Type B pancreatic cell (in vitro differentiated cells): ENCODE measurements at regions not wholly inside any gene's neighbourhood (a gene's known extent, or its start where the extent isn't known, plus 50 kb on each side); places are given as distances from the start of the nearest gene placed in this dataset.

Source experiments
- DNase-seq: peaks from one replicate; pipeline ENCODE4 v3.0.0; 2021; ENCODE audit warnings: mixed read lengths; ENCODE audit not compliant: unreplicated experiment; ENCODE audit errors: extremely low spot score
- H3K27ac Mint-ChIP-seq: 2 replicates; pipeline ENCODE4 v1.8.0; 2021; ENCODE audit warnings: mild to moderate bottlenecking, mixed read lengths
- H3K27me3 Mint-ChIP-seq: 2 replicates; pipeline ENCODE4 v1.8.0; 2021; ENCODE audit warnings: mixed read lengths
- H3K36me3 Mint-ChIP-seq: 2 replicates; pipeline ENCODE4 v1.8.0; 2021; ENCODE audit warnings: mixed read lengths
- H3K4me1 Mint-ChIP-seq: one replicate; pipeline ENCODE4 v1.8.0; 2021; ENCODE audit warnings: mixed read lengths; ENCODE audit not compliant: unreplicated experiment
- H3K4me3 Mint-ChIP-seq: 2 replicates; pipeline ENCODE4 v1.8.0; 2021; ENCODE audit warnings: mild to moderate bottlenecking, mixed read lengths
- H3K9me3 Mint-ChIP-seq: 2 replicates; pipeline ENCODE4 v1.8.0; 2021; ENCODE audit warnings: mixed read lengths
- TF ChIP-seq, protein P1 (sequence below): fragments of 200-600 bp; sonication (generic); conservative IDR thresholded peaks from 2 replicates; pipeline ENCODE4 v1.5.0; 2021; ENCODE audit warnings: antibody characterized with exemption, mild to moderate bottlenecking

DNA sequence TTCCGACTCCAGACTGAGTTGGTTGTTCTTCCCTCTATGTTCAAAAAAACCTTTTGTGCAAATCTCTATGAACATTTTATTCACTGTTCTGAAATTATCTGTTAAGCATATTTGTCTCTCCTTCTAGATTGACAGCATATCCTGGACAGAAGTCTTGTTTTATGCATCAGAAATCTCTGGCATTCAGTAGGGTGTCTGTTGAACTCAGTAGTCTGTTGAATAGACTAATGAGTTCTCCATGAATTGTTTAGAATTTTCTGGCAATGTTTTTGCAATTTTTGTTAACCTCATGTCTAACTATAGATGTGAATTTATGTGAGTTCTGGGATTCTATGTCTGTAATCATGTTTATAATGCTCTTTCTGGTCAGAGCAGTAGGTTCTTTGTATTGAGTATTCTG lies 222.5 kb upstream of the KCNMB2 start:
- no peak for DNase-seq
- peaks cover 11% of the 10 kb centered on the region for H3K9me3 Mint-ChIP-seq

DNA sequence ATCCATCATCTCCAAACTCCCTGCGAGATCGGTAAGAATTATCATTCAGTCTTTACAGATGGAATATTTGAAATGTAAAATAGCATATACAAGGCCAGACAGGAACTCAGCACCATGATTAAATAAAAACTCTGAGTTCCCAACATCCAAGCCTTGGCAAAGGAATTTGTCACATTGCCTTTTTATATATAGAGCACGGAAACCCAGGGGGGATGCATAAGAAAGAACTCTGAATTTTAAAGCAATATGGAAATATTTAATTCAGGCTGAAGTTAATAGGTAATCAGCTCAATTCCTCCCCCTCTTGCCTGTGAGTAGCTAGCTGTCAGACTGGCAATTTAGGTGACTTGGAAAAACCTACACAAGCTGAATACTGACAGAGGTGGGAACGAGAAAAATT lies 217.9 kb upstream of the KCNMB2 start:
- Mint-ChIP-seq H3K27me3 (peaks cover 4% of the 10 kb centered on the region), H3K9me3 (peaks cover 10% of the 10 kb centered on the region), H3K4me1 (peaks cover 30% of the 10 kb centered on the region), H3K4me3 (no peak overlapping the region), H3K36me3 (peaks cover 4% of the 10 kb centered on the region), H3K27ac (no peak overlapping the region)
- no peak for DNase-seq
- TF ChIP-seq, protein P1, sequence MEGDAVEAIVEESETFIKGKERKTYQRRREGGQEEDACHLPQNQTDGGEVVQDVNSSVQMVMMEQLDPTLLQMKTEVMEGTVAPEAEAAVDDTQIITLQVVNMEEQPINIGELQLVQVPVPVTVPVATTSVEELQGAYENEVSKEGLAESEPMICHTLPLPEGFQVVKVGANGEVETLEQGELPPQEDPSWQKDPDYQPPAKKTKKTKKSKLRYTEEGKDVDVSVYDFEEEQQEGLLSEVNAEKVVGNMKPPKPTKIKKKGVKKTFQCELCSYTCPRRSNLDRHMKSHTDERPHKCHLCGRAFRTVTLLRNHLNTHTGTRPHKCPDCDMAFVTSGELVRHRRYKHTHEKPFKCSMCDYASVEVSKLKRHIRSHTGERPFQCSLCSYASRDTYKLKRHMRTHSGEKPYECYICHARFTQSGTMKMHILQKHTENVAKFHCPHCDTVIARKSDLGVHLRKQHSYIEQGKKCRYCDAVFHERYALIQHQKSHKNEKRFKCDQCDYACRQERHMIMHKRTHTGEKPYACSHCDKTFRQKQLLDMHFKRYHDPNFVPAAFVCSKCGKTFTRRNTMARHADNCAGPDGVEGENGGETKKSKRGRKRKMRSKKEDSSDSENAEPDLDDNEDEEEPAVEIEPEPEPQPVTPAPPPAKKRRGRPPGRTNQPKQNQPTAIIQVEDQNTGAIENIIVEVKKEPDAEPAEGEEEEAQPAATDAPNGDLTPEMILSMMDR: no peak

More for the DNA sequence above, 222.5 kb upstream of the KCNMB2 start:
- Mint-ChIP-seq H3K4me3 (no peak overlapping the region), H3K4me1 (peaks cover 2% of the 10 kb centered on the region), H3K27ac (no peak overlapping the region), H3K27me3 (peaks cover 4% of the 10 kb centered on the region), H3K36me3 (peaks cover 4% of the 10 kb centered on the region)
- TF ChIP-seq, protein P1: no peak

DNA sequence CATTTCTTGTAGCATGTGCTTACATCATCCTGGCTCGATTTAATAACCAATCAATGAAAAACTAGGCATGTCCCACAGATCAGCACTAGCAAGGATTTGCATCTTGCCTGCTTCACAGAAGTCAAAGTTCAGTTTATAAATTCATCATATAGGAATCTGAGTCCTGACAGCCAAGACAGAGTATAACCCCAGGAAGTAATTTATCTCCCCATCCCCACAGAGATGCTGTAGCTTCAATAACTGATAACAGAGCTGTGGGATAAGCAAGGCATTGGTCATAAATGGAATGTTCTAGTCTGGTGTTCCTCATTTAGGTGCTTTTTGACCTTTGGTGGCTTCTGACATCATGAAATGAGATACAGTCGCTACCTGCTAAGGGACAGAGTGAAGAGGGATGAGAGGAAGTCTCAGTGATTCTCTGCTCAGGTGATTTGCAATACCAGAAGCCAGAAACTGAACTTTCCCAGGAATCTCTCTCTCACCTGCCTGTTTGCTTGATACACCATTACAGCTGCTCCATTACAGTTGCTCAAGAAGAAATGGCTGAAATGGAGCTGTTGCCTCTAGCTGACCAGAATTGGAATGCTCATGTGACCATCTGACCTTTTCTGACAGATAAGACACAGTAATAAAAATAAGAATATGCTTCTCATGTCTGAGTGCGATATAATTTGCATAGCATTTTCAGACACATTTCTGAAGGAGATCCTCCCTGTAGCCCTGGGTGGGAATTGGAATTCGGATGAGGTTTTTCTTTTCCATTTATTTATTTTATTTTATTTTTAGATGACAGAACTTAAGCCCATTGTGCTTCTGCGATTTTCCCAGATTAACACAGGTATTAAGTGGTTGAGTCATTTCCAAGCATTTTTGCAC lies 217.1 kb upstream of the KCNMB2 start:
- Mint-ChIP-seq H3K36me3 (no peaks in the 10 kb centered on the region), H3K9me3 (peaks cover 3% of the 10 kb centered on the region), H3K27ac (no peak overlapping the region), H3K4me1 (peaks cover 30% of the 10 kb centered on the region), H3K4me3 (no peak overlapping the region), H3K27me3 (no peaks in the 10 kb centered on the region)
- TF ChIP-seq, protein P1: no peak
- no peak for DNase-seq

DNA sequence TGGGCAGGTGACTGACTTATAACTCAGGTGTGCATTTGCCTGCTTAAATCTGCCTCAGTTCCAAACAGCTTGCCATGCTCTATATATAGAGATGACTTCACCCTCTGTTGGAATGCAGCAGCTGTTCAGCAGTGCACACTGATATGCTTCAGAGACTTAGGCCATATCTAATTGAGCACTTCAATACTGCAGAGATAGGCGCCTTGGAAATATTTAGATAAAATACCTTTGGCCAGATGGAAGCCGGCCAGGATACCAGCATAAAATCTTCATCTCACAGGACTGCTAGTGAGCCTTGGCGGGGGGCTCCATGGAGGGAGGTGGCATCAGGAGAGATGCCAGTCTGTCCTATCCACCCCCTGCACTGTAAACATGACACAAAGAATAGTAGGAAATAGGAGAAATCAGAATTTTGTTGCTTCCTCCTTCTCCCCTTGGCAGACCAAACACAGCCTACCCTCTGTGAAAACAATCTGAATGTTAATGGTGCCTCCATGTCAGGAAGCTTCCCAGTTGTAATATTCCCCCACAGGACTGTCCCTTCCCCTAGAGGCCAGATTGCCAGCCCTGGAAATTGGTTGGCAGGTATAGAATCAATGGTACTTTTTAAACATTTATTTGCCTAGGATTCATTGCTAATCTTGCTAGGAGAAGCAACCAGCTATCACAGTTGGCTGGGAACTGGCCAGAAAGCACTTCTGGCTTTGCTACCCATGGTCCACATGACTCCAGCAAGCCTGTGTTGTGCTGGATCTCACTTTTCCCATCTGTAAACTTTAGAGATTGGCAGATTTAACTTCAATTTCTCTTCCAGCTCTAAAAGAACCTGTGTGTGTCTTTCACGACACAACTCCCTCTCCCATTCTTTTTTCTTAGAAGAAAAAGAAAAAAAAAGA lies 215.5 kb upstream of the KCNMB2 start:
- H3K36me3 Mint-ChIP-seq: no peaks in the 10 kb centered on the region
- H3K4me1 Mint-ChIP-seq: peaks cover 30% of the 10 kb centered on the region
- no peak for DNase-seq
- H3K4me3 Mint-ChIP-seq: no peak overlapping the region
- no peaks in the 10 kb centered on the region for H3K27me3 Mint-ChIP-seq
- peak overlapping the region; percentile 32 for H3K27ac Mint-ChIP-seq
- H3K9me3 Mint-ChIP-seq: peaks cover 3% of the 10 kb centered on the region
- TF ChIP-seq, protein P1: no peak

DNA sequence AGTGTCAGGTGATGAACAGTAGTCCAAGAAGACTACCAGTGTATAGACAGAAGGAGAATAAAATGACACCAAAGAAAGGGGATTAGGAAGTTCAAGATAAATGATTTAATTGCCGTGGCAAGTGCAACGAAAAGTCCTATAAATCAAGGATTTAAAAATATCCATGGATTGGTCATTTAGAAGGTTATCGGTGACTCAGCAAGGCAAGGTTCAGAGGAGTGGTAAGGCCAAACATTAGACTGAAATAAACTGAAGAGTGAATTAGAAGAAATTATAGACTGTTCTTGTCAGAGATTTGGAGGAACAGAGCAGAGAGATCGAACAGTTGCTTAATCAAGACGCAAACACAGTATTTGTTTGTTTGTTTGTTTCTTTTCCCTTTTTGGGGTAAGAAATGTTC lies 211.9 kb upstream of the KCNMB2 start:
- H3K27me3 Mint-ChIP-seq: no peaks in the 10 kb centered on the region
- TF ChIP-seq, protein P1: no peak
- no peak overlapping the region for H3K4me3 Mint-ChIP-seq
- H3K36me3 Mint-ChIP-seq: no peaks in the 10 kb centered on the region
- no peak overlapping the region for H3K27ac Mint-ChIP-seq
- peaks cover 30% of the 10 kb centered on the region for H3K4me1 Mint-ChIP-seq
- DNase-seq: no peak
- no peaks in the 10 kb centered on the region for H3K9me3 Mint-ChIP-seq
